IPS-15b (cell line): ENCODE measurements at regions not wholly inside any gene's neighbourhood (a gene's known extent, or its start where the extent isn't known, plus 50 kb on each side); places are given as distances from the start of the nearest gene placed in this dataset.

Experiments used
- H3K27me3 ChIP-seq: one replicate; pipeline ENCODE4 v1.6.1; 2013; ENCODE audit warnings: low read length; ENCODE audit not compliant: control insufficient read depth, insufficient read depth
- H3K36me3 ChIP-seq: one replicate; pipeline ENCODE4 v1.6.1; 2013; ENCODE audit warnings: low read length; ENCODE audit not compliant: control insufficient read depth, insufficient read depth
- H3K4me1 ChIP-seq: one replicate; pipeline ENCODE4 v1.6.1; 2013; ENCODE audit warnings: mild to moderate bottlenecking, low read length; ENCODE audit not compliant: control insufficient read depth, insufficient read depth
- H3K4me3 ChIP-seq: one replicate; pipeline ENCODE4 v1.5.1; 2013; ENCODE audit warnings: low read depth, low read length
- H3K9ac ChIP-seq: one replicate; pipeline ENCODE4 v1.6.1; 2013; ENCODE audit warnings: low read depth, mild to moderate bottlenecking, low read length
- H3K9me3 ChIP-seq: one replicate; pipeline ENCODE4 v1.6.1; 2013; ENCODE audit warnings: mild to moderate bottlenecking, low read length; ENCODE audit not compliant: control insufficient read depth, insufficient read depth

GRCh38 chr10:20975236-20975635, 78.1 kb upstream of the NEBL start:
- H3K4me1 ChIP-seq = peaks cover 3% of the 10 kb centered on the region
- H3K4me3 ChIP-seq = no peak overlapping the region
- H3K9ac ChIP-seq = no peak overlapping the region
- no peaks in the 10 kb centered on the region for H3K9me3 ChIP-seq
- no peaks in the 10 kb centered on the region for H3K27me3 ChIP-seq
- H3K36me3 ChIP-seq = no peaks in the 10 kb centered on the region

- H3K4me3 ChIP-seq = no peak overlapping the region
- no peaks in the 10 kb centered on the region for H3K9me3 ChIP-seq
- H3K36me3 ChIP-seq = no peaks in the 10 kb centered on the region
- peaks cover 3% of the 10 kb centered on the region for H3K4me1 ChIP-seq
- H3K9ac ChIP-seq = no peak overlapping the region
- H3K27me3 ChIP-seq = no peaks in the 10 kb centered on the region
Observed at GRCh38 chr10:20972925-20973324, 75.8 kb upstream of the NEBL start.

GRCh38 chr10:20971901-20972300, 74.8 kb upstream of the NEBL start:
- H3K4me3 ChIP-seq = no peak overlapping the region
- no peaks in the 10 kb centered on the region for H3K36me3 ChIP-seq
- no peaks in the 10 kb centered on the region for H3K9me3 ChIP-seq
- no peaks in the 10 kb centered on the region for H3K4me1 ChIP-seq
- H3K27me3 ChIP-seq = no peaks in the 10 kb centered on the region
- no peak overlapping the region for H3K9ac ChIP-seq

- Histone ChIP-seq H3K36me3 (no peaks in the 10 kb centered on the region), H3K9ac (no peak overlapping the region)
Observed at GRCh38 chr10:20970708-20971107, 73.6 kb upstream of the NEBL start.

GRCh38 chr10:20970044-20970443, 72.9 kb upstream of the NEBL start:
- Histone ChIP-seq H3K36me3 (no peaks in the 10 kb centered on the region), H3K4me3 (no peak overlapping the region), H3K4me1 (no peaks in the 10 kb centered on the region), H3K27me3 (no peaks in the 10 kb centered on the region), H3K9ac (no peak overlapping the region), H3K9me3 (no peaks in the 10 kb centered on the region)

More at GRCh38 chr10:20970708-20971107, 73.6 kb upstream of the NEBL start:
- Histone ChIP-seq H3K9me3 (no peaks in the 10 kb centered on the region), H3K4me1 (no peaks in the 10 kb centered on the region), H3K27me3 (no peaks in the 10 kb centered on the region), H3K4me3 (no peak overlapping the region)

- H3K4me3 ChIP-seq = no peak overlapping the region
- no peaks in the 10 kb centered on the region for H3K27me3 ChIP-seq
- H3K9me3 ChIP-seq = no peaks in the 10 kb centered on the region
- no peak overlapping the region for H3K9ac ChIP-seq
- no peaks in the 10 kb centered on the region for H3K4me1 ChIP-seq
- H3K36me3 ChIP-seq = no peaks in the 10 kb centered on the region
Observed at GRCh38 chr10:20966426-20966825, 69.3 kb upstream of the NEBL start.

GRCh38 chr10:20963721-20964595, 66.8 kb upstream of the NEBL start:
- no peak overlapping the region for H3K4me3 ChIP-seq
- H3K4me1 ChIP-seq = no peaks in the 10 kb centered on the region

GRCh38 chr10:20963056-20963455, 65.9 kb upstream of the NEBL start:
- no peaks in the 10 kb centered on the region for H3K36me3 ChIP-seq
- no peak overlapping the region for H3K9ac ChIP-seq
- no peaks in the 10 kb centered on the region for H3K9me3 ChIP-seq
- no peaks in the 10 kb centered on the region for H3K4me1 ChIP-seq
- H3K4me3 ChIP-seq = no peak overlapping the region
- no peaks in the 10 kb centered on the region for H3K27me3 ChIP-seq

More at GRCh38 chr10:20963721-20964595, 66.8 kb upstream of the NEBL start:
- H3K27me3 ChIP-seq = no peaks in the 10 kb centered on the region
- H3K9ac ChIP-seq = no peak overlapping the region
- no peaks in the 10 kb centered on the region for H3K36me3 ChIP-seq
- no peaks in the 10 kb centered on the region for H3K9me3 ChIP-seq

GRCh38 chr10:20962165-20962564, 65.1 kb upstream of the NEBL start:
- Histone ChIP-seq H3K4me1 (no peaks in the 10 kb centered on the region), H3K36me3 (no peaks in the 10 kb centered on the region), H3K9me3 (no peaks in the 10 kb centered on the region), H3K27me3 (no peaks in the 10 kb centered on the region), H3K9ac (no peak overlapping the region), H3K4me3 (no peak overlapping the region)

GRCh38 chr10:20959242-20959641, 62.1 kb upstream of the NEBL start:
- H3K4me3 ChIP-seq = no peak overlapping the region
- no peak overlapping the region for H3K9ac ChIP-seq
- no peaks in the 10 kb centered on the region for H3K36me3 ChIP-seq
- H3K4me1 ChIP-seq = no peaks in the 10 kb centered on the region
- H3K9me3 ChIP-seq = no peaks in the 10 kb centered on the region
- H3K27me3 ChIP-seq = no peaks in the 10 kb centered on the region

- Histone ChIP-seq H3K27me3 (no peaks in the 10 kb centered on the region), H3K36me3 (no peaks in the 10 kb centered on the region), H3K4me1 (no peaks in the 10 kb centered on the region), H3K9ac (no peak overlapping the region), H3K4me3 (no peak overlapping the region), H3K9me3 (no peaks in the 10 kb centered on the region)
Observed at GRCh38 chr10:20958764-20959163, 61.7 kb upstream of the NEBL start.

GRCh38 chr10:20958225-20958624, 61.1 kb upstream of the NEBL start:
- H3K27me3 ChIP-seq = no peaks in the 10 kb centered on the region
- H3K36me3 ChIP-seq = no peaks in the 10 kb centered on the region
- H3K9me3 ChIP-seq = no peaks in the 10 kb centered on the region
- no peak overlapping the region for H3K4me3 ChIP-seq
- H3K4me1 ChIP-seq = no peaks in the 10 kb centered on the region
- no peak overlapping the region for H3K9ac ChIP-seq
